ENCODE measurements at regions not wholly inside any gene's neighbourhood (a gene's known extent, or its start where the extent isn't known, plus 50 kb on each side); places are given as distances from the start of the nearest gene placed in this dataset.
"Not testable (repeated sequence)": the region's sequence is repeated elsewhere in the genome, so short reads cannot be mapped to it uniquely, and the experiment has no call there.

DNA sequence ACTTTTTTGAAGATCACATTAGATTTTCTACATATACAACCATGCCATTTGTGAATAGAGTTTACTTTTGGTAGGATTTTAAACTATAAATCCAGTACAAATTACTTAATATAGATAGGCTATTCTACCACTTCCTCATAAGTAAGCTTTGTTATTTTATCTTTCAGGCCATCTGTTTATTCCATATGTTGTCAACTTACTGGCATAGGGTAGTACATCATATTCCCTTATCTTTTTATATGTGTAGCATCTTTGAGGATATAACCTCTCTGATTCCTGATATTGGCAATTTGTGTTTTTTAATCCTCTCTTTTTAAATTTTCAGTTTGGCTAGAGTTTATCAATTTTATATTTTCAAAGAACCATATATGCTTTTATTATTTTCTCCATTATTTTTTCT, 515.4 kb downstream of the DIPK2A start:
- no peaks in the 10 kb centered on the region for H3K36me3 ChIP-seq (ENCODE audit: insufficient read depth, low read length)
- no peaks in the 10 kb centered on the region for H3K27me3 ChIP-seq (ENCODE audit: insufficient read depth, low read length)
- H3K9me3 ChIP-seq (ENCODE audit: low read length) = no peaks in the 10 kb centered on the region
- no peaks in the 10 kb centered on the region for H3K4me1 ChIP-seq (ENCODE audit: insufficient read depth, low read length)
- H3K4me3 ChIP-seq (ENCODE audit: low read length) = no peak overlapping the region
- no peak overlapping the region for H2AFZ ChIP-seq (ENCODE audit: low read depth, low read length)

DNA sequence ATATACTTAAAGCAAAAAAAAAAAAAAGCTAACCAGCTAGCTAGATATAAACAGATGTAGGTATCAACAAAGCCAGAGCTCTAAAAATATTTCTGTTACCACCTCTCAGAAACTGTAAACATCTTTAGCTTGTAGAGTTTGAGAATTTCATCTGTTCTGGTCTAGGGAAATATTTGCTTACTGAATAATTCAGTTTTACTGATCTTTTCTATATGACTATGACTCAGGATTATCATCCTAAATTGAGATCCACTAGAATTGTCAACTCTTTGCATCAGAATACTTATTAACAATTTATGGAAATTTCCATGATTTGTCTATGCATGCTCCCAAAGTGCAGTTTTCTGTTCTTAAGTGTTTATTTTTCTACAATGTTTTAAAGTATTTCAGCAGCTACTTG, 517.3 kb downstream of the DIPK2A start:
- Histone ChIP-seq H3K36me3 (ENCODE audit: insufficient read depth, low read length) (no peaks in the 10 kb centered on the region), H3K4me1 (ENCODE audit: insufficient read depth, low read length) (no peaks in the 10 kb centered on the region), H3K4me3 (ENCODE audit: low read length) (no peak overlapping the region), H3K9me3 (ENCODE audit: low read length) (no peaks in the 10 kb centered on the region), H2AFZ (ENCODE audit: low read depth, low read length) (no peak overlapping the region), H3K27me3 (ENCODE audit: insufficient read depth, low read length) (no peaks in the 10 kb centered on the region)

DNA sequence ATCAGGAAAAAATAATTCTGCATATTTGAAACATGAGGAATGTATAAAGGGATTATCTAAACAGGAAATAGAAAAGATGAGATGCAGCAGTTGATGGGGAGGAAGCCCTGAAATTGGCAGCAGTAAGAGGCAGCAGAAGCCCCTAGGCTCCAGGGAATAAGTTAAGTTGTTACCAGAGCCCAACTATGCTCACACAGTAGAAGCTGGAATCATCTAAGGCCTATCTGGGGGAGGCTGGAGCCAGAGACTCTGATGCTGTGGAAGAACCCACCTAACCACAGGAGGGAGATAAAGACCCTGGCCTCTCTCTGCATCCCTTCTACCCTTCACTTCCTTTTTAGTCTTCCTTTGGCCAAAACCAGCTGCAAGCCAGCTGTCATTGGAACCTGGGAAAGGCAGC, 519.7 kb downstream of the DIPK2A start:
- Histone ChIP-seq H3K27me3 (ENCODE audit: insufficient read depth, low read length) (no peaks in the 10 kb centered on the region), H3K4me3 (ENCODE audit: low read length) (no peak overlapping the region), H3K4me1 (ENCODE audit: insufficient read depth, low read length) (no peaks in the 10 kb centered on the region), H3K36me3 (ENCODE audit: insufficient read depth, low read length) (no peaks in the 10 kb centered on the region), H2AFZ (ENCODE audit: low read depth, low read length) (no peak overlapping the region), H3K9me3 (ENCODE audit: low read length) (no peaks in the 10 kb centered on the region)

GRCh38 chr3:144494651-144495050, 523.0 kb downstream of the DIPK2A start:
- not testable (repeated sequence) for H2AFZ ChIP-seq (ENCODE audit: low read depth, low read length); H3K36me3 ChIP-seq (ENCODE audit: insufficient read depth, low read length); H3K9me3 ChIP-seq (ENCODE audit: low read length); H3K4me3 ChIP-seq (ENCODE audit: low read length); H3K27me3 ChIP-seq (ENCODE audit: insufficient read depth, low read length); H3K4me1 ChIP-seq (ENCODE audit: insufficient read depth, low read length)

DNA sequence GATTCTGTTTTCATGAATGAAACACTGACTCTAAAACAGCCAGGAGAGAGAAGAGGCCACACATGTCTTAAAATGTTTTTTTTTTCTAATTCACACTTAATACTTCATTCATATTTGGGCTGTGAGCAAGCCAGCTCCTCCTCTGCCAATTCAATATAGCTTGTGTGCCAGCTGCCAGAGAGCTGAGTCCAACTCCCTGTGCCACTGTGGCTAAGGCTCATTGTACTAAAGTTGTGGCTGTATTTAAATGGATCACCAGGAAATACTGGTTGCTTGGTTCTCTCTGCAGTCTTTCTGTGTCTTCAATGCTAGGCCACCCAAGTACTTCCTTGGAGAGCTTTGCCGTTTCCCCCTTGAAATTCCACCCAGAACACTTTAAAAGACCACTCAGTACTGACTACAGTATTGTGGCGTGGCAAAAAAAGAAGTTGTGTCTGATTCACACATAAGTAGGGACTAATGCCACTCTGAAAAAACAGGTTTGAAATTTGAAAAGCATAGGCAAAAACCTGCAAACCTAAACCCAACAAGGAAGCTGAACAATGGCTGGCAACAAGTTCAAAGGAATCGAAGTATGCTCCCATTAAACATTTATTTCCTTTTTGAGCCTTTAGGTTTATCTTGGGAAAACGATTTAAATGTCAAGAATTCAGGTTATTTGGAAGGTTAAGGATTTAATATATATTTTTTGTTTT, 524.7 kb downstream of the DIPK2A start:
- Histone ChIP-seq H3K27me3 (ENCODE audit: insufficient read depth, low read length) (no peaks in the 10 kb centered on the region), H3K4me3 (ENCODE audit: low read length) (no peak overlapping the region), H3K36me3 (ENCODE audit: insufficient read depth, low read length) (no peaks in the 10 kb centered on the region), H3K4me1 (ENCODE audit: insufficient read depth, low read length) (peaks cover 4% of the 10 kb centered on the region), H3K9me3 (ENCODE audit: low read length) (no peaks in the 10 kb centered on the region), H2AFZ (ENCODE audit: low read depth, low read length) (no peak overlapping the region)

GRCh38 chr3:144497452-144497851, 525.8 kb downstream of the DIPK2A start:
- H3K9me3 ChIP-seq (ENCODE audit: low read length) = no peaks in the 10 kb centered on the region
- H3K27me3 ChIP-seq (ENCODE audit: insufficient read depth, low read length) = no peaks in the 10 kb centered on the region
- no peaks in the 10 kb centered on the region for H3K36me3 ChIP-seq (ENCODE audit: insufficient read depth, low read length)
- H3K4me3 ChIP-seq (ENCODE audit: low read length) = no peak overlapping the region
- peaks cover 7% of the 10 kb centered on the region for H3K4me1 ChIP-seq (ENCODE audit: insufficient read depth, low read length)
- H2AFZ ChIP-seq (ENCODE audit: low read depth, low read length) = no peak overlapping the region

DNA sequence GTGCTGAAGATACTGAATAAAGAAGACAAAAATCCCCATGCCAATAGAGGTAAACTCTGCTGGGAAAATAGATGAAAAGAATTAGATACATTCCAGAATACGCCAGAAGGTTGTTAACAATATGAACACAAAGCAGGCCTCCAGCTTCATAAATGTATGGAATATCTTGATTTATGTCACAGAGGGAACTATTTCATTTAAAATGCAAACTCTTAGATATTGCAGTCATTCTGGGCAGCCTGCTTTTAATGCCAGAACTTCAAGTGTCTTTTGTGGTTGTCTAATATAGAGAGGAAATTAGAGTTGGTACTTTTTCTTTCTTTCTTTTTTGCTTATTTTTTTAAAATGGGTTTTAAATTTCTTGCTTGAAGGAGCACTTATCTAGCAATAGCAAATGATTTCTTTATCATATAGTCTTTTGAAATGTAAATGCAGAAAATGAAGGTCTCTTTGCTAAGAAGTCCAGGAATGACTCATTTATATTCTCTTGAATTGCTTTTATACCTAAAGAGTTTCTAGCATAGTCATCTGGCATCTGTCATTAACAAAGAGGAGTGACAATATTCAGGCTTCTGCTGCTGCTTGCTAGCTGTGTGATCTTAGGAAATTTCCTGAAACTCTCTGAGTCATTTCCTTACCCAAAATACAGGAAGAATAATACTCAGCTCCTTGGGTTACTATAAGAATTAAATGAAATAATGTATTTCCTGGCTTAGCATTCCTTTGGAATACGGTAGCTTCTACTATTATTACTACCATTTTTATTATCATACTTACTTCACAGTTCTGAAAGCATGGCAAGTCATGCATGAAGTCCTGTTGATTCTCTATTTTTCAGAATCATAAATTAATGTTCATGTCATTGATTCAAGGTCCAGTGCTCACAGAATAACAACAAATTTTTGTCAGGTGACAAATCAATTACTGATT, 527.6 kb downstream of the DIPK2A start:
- H3K27me3 ChIP-seq (ENCODE audit: insufficient read depth, low read length) = no peaks in the 10 kb centered on the region
- H3K9me3 ChIP-seq (ENCODE audit: low read length) = no peaks in the 10 kb centered on the region
- H3K4me3 ChIP-seq (ENCODE audit: low read length) = no peak overlapping the region
- H2AFZ ChIP-seq (ENCODE audit: low read depth, low read length) = no peak overlapping the region
- peaks cover 7% of the 10 kb centered on the region for H3K4me1 ChIP-seq (ENCODE audit: insufficient read depth, low read length)
- H3K36me3 ChIP-seq (ENCODE audit: insufficient read depth, low read length) = no peaks in the 10 kb centered on the region

DNA sequence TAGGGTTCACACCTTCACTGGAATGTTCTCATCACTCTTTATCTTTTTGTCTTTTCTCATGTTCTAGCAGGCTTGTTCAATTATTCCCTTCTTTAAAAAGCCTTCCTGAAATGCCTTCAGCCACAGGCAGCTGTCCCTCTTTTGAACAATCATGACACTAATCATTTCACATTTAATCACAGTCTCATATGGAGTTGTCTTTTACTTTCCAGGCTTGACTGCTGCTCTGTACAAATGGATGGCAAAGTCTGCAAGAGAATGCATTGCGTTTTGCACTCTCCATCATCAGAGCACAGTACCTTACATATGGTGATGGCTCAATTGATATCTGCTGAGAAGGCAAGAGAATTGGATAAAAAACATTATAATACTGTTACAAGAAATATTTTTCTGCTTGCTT, 529.8 kb downstream of the DIPK2A start:
- H2AFZ ChIP-seq (ENCODE audit: low read depth, low read length) = no peak overlapping the region
- H3K36me3 ChIP-seq (ENCODE audit: insufficient read depth, low read length) = no peaks in the 10 kb centered on the region
- H3K4me3 ChIP-seq (ENCODE audit: low read length) = no peak overlapping the region
- H3K27me3 ChIP-seq (ENCODE audit: insufficient read depth, low read length) = no peaks in the 10 kb centered on the region
- H3K9me3 ChIP-seq (ENCODE audit: low read length) = no peaks in the 10 kb centered on the region
- H3K4me1 ChIP-seq (ENCODE audit: insufficient read depth, low read length) = peaks cover 7% of the 10 kb centered on the region

DNA sequence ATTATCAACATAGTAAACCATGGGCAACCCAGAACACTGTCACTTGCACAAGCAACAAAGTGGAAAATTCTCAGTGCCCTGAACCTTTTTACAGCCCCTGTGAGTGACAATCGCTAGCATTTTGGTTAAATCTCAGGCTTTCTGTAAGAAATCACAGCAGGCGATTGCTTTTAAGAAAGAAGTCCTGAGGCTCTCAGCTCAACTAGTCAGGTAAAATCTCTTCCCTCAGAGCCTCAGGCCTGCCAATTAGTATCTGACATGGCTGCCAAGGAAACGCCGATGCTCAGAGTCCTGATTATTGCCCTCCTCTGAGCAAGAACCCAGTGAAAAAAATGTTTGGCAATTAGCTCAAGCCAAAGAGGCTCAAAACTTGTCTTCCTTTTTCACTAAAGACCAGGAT, 530.8 kb downstream of the DIPK2A start:
- no peaks in the 10 kb centered on the region for H3K27me3 ChIP-seq (ENCODE audit: insufficient read depth, low read length)
- H2AFZ ChIP-seq (ENCODE audit: low read depth, low read length) = no peak overlapping the region
- H3K4me3 ChIP-seq (ENCODE audit: low read length) = no peak overlapping the region
- H3K4me1 ChIP-seq (ENCODE audit: insufficient read depth, low read length) = peaks cover 7% of the 10 kb centered on the region
- H3K9me3 ChIP-seq (ENCODE audit: low read length) = no peaks in the 10 kb centered on the region
- no peaks in the 10 kb centered on the region for H3K36me3 ChIP-seq (ENCODE audit: insufficient read depth, low read length)

DNA sequence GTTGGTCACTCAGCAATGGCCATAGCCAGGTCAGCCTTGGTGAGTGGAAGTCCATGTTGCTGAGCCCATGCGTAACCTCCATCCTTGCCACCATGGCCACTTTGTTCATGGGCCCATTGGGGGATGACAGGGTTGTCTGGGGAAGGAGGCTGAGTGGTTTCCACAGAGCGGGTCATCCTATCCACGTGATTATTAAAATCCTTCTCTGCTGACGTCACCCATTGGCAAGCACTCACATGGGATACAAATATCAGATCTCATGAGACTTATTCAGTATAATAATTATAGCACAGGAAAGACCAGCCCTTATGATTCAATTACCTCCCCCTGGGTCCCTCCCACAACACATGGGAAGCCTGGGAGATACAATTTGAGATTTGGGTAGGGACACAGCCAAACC, 534.8 kb downstream of the DIPK2A start:
- H3K4me3 ChIP-seq (ENCODE audit: low read length); H3K4me1 ChIP-seq (ENCODE audit: insufficient read depth, low read length): not testable (repeated sequence)

DNA sequence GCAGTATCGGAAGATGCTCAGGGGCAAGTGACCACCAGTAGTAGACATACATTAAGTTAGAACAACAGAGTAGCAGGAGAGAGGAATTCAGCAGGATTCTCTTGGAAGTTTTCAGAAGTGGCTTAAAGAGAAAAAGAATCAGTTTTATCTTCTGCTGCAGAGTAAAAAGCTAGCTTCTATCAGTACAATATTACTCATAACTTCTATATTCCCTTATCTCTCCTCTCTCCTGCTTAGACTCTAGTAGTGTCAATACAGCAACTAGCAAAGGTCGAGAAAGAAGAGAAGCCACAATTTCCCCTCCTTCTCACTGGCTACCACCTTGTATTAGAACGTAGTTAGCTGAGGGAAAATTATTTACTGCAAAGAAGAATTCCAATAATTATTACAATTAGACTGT, 539.7 kb downstream of the DIPK2A start:
- no peak overlapping the region for H2AFZ ChIP-seq (ENCODE audit: low read depth, low read length)
- H3K9me3 ChIP-seq (ENCODE audit: low read length) = no peaks in the 10 kb centered on the region
- no peaks in the 10 kb centered on the region for H3K27me3 ChIP-seq (ENCODE audit: insufficient read depth, low read length)
- H3K4me1 ChIP-seq (ENCODE audit: insufficient read depth, low read length) = no peaks in the 10 kb centered on the region
- H3K4me3 ChIP-seq (ENCODE audit: low read length) = no peak overlapping the region
- H3K36me3 ChIP-seq (ENCODE audit: insufficient read depth, low read length) = no peaks in the 10 kb centered on the region

More for the DNA sequence above, 534.8 kb downstream of the DIPK2A start:
- not testable (repeated sequence) for H3K27me3 ChIP-seq (ENCODE audit: insufficient read depth, low read length); H2AFZ ChIP-seq (ENCODE audit: low read depth, low read length); H3K9me3 ChIP-seq (ENCODE audit: low read length); H3K36me3 ChIP-seq (ENCODE audit: insufficient read depth, low read length)

DNA sequence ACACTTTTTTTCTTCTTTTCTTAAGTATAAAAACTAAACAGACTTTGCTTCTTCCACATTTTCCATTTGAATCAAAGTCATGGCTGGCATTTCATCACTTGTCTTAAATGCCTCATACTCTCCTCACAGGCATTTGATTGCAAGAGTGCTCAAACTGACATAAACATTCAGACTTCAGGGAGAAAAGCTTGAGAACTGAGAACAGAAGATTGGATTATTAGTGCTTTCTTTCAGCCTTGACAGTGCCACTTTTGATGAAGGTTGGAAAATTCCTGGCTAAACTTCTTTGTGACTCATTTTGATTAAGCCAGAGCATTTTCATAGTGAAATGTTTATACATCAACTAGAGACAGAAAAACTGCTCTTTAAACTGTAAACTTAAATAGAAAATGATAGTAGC, 544.4 kb downstream of the DIPK2A start:
- Histone ChIP-seq H3K4me3 (ENCODE audit: low read length) (no peak overlapping the region), H3K4me1 (ENCODE audit: insufficient read depth, low read length) (no peaks in the 10 kb centered on the region), H3K27me3 (ENCODE audit: insufficient read depth, low read length) (no peaks in the 10 kb centered on the region), H2AFZ (ENCODE audit: low read depth, low read length) (no peak overlapping the region), H3K36me3 (ENCODE audit: insufficient read depth, low read length) (no peaks in the 10 kb centered on the region), H3K9me3 (ENCODE audit: low read length) (no peaks in the 10 kb centered on the region)

GRCh38 chr3:144516589-144516988, 545.0 kb downstream of the DIPK2A start:
- no peaks in the 10 kb centered on the region for H3K27me3 ChIP-seq (ENCODE audit: insufficient read depth, low read length)
- no peak overlapping the region for H2AFZ ChIP-seq (ENCODE audit: low read depth, low read length)
- H3K4me3 ChIP-seq (ENCODE audit: low read length) = no peak overlapping the region
- H3K9me3 ChIP-seq (ENCODE audit: low read length) = no peaks in the 10 kb centered on the region
- no peaks in the 10 kb centered on the region for H3K36me3 ChIP-seq (ENCODE audit: insufficient read depth, low read length)
- no peaks in the 10 kb centered on the region for H3K4me1 ChIP-seq (ENCODE audit: insufficient read depth, low read length)
